ENCODE measurements at regions not wholly inside any gene's neighbourhood (a gene's known extent, or its start where the extent isn't known, plus 50 kb on each side); places are given as distances from the start of the nearest gene placed in this dataset.

DNA sequence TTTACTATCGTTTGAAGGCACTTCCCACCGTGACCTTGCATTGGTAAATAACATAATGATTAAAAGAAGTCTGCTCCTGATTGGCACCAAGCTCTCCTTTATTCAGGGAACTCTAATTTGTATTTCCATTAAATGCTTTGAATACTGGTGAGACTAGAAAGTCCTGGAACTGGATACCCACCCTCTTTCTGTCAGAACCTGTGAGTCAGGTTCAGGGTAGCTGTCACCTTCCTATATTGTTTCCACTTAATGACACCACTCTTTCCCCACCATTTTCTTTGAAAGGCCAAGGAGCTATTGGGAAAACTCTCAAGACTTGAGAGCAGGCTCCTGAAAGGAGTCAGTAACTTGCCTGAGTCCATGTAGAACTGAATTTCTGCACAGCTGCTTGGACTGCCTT lies 55.9 kb upstream of the RASSF6 start:
- H3K4me2 ChIP-seq (ENCODE audit: insufficient read depth, low read length): no peak overlapping the region
- H3K9me1 ChIP-seq (replicated peaks; ENCODE audit: control insufficient read depth, extremely low read depth, insufficient read depth, low read length): no peaks in the 10 kb centered on the region
- no peaks in the 10 kb centered on the region for H3K27me3 ChIP-seq (ENCODE audit: control insufficient read depth in 2 of 2, insufficient read depth in 2 of 2, low read length in 2 of 2)
- H3K27ac ChIP-seq (ENCODE audit: insufficient read depth, low read depth, low read length): no peak overlapping the region
- TF ChIP-seq EZH2 (IDR thresholded peaks at IDR 0.05; ENCODE audit: borderline replicate concordance, low read depth, low read length, severe bottlenecking): no peak
- no peak for TF ChIP-seq JUN (IDR thresholded peaks at IDR 0.05; ENCODE audit: borderline replicate concordance, insufficient read depth, insufficient read length, low read depth)
- no peak for TF ChIP-seq GATA2 (IDR thresholded peaks at IDR 0.05; ENCODE audit: insufficient read depth, insufficient read length, low read depth, low read length)
- TF ChIP-seq, protein P1, sequence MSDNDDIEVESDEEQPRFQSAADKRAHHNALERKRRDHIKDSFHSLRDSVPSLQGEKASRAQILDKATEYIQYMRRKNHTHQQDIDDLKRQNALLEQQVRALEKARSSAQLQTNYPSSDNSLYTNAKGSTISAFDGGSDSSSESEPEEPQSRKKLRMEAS (IDR thresholded peaks at IDR 0.05; ENCODE audit: insufficient read depth, insufficient read length): no peak
- TF ChIP-seq, protein P2, sequence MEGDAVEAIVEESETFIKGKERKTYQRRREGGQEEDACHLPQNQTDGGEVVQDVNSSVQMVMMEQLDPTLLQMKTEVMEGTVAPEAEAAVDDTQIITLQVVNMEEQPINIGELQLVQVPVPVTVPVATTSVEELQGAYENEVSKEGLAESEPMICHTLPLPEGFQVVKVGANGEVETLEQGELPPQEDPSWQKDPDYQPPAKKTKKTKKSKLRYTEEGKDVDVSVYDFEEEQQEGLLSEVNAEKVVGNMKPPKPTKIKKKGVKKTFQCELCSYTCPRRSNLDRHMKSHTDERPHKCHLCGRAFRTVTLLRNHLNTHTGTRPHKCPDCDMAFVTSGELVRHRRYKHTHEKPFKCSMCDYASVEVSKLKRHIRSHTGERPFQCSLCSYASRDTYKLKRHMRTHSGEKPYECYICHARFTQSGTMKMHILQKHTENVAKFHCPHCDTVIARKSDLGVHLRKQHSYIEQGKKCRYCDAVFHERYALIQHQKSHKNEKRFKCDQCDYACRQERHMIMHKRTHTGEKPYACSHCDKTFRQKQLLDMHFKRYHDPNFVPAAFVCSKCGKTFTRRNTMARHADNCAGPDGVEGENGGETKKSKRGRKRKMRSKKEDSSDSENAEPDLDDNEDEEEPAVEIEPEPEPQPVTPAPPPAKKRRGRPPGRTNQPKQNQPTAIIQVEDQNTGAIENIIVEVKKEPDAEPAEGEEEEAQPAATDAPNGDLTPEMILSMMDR (IDR thresholded peaks at IDR 0.05; ENCODE audit: extremely low read depth in 1 of 2, insufficient read depth in 1 of 2, low read depth in 1 of 2, low read length in 2 of 2): no peak
- no peak for TF ChIP-seq POLR2AphosphoS5 (IDR thresholded peaks at IDR 0.05; ENCODE audit: insufficient read depth, low read depth, low read length)
- TF ChIP-seq POLR2A (IDR thresholded peaks at IDR 0.05; ENCODE audit: low read depth, low read length): no peak
- TF ChIP-seq FOS (IDR thresholded peaks at IDR 0.05; ENCODE audit: borderline replicate concordance, insufficient read depth, low read length): no peak
- TF ChIP-seq MYC (IDR thresholded peaks at IDR 0.05; ENCODE audit: low read depth, low read length): no peak
- no peak overlapping the region for H3K4me3 ChIP-seq (replicated peaks in 1 of 3; ENCODE audit: insufficient read depth in 1 of 3, low read depth in 1 of 3, low read length in 3 of 3)
- H4K20me1 ChIP-seq (replicated peaks; ENCODE audit: control insufficient read depth, extremely low read depth, insufficient read depth, low read length): no peaks in the 10 kb centered on the region
- DNase-seq (ENCODE audit: low read depth, low spot score) (no peak), FAIRE-seq (no peak)
- intact Hi-C loops (cut with micrococcal nuclease) (no loop called here), dilution Hi-C loops (cut with MboI; ENCODE audit: extremely low pct_ligation_motif_present, low sequenced_read_pairs) (no loop called here)
- POLR2A ChIA-PET: no interaction called here
- no peaks in the 10 kb centered on the region for H3K79me2 ChIP-seq (ENCODE audit: control insufficient read depth, insufficient read depth, low read length)
- no peak overlapping the region for H3K9ac ChIP-seq (replicated peaks; ENCODE audit: extremely low read depth, insufficient read depth, low read length)
- no peaks in the 10 kb centered on the region for H3K9me3 ChIP-seq (replicated peaks; ENCODE audit: control insufficient read depth, insufficient read depth, low read length)
- CTCF ChIA-PET: interaction anchor here (0.7 to 1.8 kb wide), 9 partner anchors 14 to 458 kb away, joined by 3 to 7 read pairs (median 4); partner anchors contain the start of genes CXCL3 and CXCL8
- no TSS peak for BruUV-seq (replicated peaks)
- no peaks in the 10 kb centered on the region for H3K36me3 ChIP-seq (ENCODE audit: control insufficient read depth in 2 of 2, extremely low read depth in 1 of 2, insufficient read depth in 2 of 2, low read length in 2 of 2)
- peaks cover 30% of the 10 kb centered on the region for H3K4me1 ChIP-seq (ENCODE audit: control insufficient read depth, extremely low read depth, insufficient read depth, low read length)
- H2AFZ ChIP-seq (ENCODE audit: low read depth, low read length): no peak overlapping the region
